ENCODE measurements at regions not wholly inside any gene's neighbourhood (a gene's known extent, or its start where the extent isn't known, plus 50 kb on each side); places are given as distances from the start of the nearest gene placed in this dataset.

DNA sequence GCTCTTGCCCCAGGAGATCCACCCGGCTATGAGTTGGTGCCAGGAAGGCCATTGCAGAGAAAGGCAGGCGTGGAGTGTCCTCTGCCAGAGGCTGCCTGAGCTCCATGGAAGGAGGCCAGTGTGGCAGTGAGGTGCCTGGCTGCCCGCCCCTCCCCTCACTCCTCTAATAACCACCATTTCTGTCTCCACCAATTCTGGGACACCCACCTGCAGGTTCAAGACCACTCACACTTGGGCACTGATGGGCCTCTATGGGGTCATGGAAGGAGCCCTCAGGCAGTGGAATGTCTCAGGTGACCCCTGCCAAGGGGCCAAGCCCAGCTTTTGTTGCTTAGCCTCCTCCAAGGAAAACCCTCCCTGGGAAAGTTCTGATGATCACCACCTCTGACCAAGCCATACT is 731.6 kb downstream of the MATN1 start:
- DNase-seq (ENCODE audit: low read depth in 2 of 2, low spot score in 1 of 2), result no peak

DNA sequence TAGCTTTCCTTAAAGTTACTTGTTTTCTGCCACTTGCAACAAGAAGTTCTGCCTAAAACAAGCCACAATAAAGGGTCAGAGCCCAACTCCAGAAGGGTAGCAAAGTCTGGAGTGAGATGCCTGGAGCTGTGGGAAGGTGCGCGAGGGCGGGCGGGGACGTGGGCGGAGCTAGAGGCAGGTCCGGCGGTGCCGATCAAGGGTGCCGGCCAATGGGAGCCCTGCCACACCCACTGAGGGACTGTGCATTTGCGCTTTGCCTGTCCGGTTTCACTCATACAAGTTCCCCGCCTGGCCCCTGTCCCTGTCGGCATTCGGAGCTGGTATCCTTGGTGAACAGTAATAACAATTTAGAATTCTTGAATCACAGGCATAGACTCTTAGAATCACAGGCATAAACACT is 732.4 kb downstream of the MATN1 start:
- DNase-seq (ENCODE audit: low read depth in 2 of 2, low spot score in 1 of 2), result no peak

DNA sequence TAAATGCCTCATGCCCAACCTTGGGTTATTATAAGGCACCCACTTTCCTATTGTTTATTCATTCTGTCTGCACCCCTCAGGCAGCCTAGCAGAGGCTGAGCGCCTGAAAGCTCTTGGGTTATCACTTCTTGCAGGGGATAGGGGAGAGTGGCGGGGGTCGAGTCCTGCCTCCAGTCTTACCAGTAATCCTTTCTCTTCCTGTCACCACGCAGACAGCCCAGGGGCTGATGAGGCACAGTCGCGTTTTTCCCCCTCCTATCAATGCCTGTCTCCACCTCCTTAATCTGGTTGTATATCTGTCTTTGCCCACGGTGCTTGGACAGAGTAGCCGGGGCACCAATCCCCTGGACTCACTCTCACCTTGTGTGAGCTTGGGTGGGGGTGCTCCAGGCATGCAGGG is 733.1 kb downstream of the MATN1 start:
- DNase-seq (ENCODE audit: low read depth in 2 of 2, low spot score in 1 of 2), result no peak

DNA sequence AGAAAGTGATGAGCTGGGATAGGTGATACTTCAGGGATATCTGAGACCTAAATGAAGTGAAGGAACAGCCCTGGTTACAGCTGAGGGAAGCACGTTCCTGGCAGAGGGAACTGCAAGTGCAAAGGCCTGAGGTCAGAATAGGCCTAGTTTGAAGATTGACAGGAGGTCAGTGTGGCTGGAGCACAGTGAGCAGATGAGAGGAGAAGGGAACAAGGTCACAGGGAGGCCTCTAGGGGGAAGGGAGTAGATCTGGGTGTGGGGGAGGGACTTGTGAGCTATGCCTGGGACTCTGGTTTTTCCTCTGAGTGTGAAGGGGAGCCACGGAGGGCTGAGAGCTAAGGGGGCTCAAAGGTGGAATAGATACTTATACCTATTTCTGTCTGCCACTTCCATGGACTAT is 736.4 kb downstream of the MATN1 start:
- DNase-seq (ENCODE audit: low read depth in 2 of 2, low spot score in 1 of 2), result no peak

DNA sequence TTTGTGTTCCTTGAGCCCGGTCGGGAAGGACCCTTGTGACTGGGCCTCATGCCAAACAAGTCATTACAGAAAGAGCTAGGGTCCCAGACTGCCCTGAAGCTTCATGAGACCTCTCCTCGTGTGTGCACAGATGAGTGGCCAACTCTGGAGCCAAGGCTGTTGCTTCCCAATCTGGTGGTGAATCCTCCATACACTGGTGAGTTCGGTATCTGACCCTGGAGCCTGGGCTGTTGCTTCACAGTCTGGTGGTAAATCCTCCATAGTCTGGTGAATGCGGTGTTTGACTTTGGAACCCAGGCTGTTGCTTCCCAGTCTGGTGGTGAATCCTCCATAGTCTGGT is 737.8 kb downstream of the MATN1 start:
- DNase-seq (ENCODE audit: low read depth in 2 of 2, low spot score in 1 of 2), result no peak

DNA sequence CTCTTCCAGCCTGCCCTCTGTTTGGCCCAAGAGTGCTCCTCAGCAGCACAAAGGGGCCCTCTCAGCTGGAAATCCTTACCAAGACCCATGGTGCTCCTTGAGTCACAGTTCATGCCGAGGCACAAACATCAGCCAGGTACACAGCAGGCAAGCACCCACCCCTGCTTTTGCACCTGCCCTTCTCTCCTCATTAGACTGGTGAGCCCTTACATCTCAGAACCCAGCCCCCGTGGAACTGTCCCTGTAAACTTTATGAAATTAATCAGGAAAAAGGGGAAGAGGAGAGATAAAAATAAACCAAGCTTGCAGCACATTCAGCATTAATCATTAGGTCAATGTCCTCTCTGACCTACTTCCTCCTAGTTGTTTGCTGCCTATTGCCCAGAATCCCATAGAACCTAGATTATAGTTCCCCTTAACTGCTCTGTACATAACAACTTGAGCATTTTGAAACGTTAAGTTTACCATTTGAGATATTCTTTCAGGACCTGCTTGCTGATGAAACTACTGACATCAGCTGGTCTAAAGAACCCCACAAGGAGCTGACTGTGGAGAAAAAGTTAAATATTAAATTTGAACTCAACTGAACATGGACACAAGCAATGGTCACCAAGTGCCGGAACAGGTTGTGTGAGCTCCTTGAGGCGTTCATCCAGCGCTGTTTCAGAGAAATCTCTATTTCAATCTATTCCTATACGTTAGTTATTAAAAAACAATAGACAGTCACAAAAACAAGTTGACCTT is 738.4 kb downstream of the MATN1 start:
- DNase-seq (ENCODE audit: low read depth in 2 of 2, low spot score in 1 of 2), result no peak

DNA sequence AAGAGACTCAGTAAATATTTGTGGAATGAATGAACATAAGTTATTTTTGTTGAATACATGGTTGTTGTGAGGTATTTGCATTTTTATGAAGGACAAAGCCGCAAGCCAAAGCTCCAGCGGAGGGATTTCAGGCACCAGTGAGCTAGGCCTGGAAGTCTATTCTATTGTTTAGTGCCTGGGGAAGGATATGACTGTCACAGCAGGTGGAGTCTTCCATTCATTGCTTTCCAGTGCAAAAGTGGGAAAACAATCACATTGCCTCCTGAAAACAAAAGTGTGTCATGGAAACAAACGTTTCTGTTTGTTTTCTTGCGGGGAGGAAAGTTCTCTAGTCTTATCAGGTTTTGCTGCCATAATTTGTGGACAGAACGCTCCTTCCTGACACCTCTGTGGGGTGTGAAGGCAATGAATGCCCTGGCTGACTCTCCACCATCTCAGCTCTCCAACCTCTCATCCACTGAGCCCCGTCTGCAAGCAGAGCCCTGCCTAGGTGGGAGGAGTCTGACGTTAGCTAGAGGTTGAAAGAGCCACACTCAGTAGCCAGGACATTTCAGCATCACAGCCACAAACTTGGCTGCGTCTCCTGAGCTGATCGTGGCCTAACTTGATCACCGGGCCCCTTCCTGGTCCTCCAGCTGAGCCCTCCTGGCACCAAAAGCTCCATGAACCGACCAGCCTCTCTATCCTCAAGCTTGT is 739.1 kb downstream of the MATN1 start:
- no peak for DNase-seq (ENCODE audit: low read depth in 2 of 2, low spot score in 1 of 2)

DNA sequence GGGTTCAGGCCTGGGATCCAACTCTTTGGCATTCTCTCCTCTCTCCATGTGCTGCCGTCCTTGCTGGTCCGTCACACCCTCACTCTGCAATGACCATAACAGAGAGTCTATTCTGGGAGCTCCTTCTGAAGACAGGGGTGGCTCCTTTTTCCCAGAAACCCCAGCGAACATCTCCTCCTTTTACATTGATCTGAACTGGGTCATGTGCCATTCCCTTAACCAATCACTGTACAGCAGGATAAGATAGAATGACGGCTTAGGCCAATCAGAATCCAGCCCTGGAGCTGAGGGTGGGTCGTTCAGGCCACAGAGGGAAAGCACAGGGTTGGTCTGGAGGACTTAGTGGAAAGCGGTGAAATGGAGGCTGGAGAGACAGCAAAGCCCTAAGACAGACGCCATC is 740.1 kb downstream of the MATN1 start:
- DNase-seq (ENCODE audit: low read depth in 2 of 2, low spot score in 1 of 2), result no peak

DNA sequence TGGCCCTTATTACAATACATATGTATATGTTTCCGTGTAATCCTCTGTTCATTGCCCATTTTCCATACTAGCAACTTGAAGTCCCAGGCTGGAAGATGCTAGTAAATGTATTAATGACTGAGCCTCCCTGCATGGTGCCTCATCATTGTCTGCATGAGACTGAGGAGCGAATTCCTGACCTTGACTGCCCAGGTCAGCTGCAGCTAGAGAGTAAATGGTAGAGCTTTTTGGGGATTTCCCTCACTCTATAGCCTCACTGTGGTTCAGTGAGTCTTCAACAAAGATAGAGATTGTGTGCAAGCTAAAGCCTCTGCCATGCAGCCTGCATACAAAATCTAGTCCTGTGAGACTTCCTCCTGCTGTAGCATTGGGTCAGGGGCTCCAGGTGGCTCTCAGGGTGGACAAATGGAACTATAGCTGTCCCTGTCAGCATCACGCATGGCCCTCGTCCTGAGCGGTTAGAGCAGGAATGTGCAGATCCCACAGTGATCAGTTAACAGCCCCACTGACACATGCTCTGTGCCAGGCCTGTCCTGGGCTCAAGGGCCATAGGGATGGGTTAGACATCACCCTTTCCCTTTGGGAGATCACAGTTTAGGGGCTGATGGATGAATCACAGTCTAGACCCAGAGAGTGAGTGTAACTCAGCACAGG is 741.7 kb downstream of the MATN1 start:
- no peak for DNase-seq (ENCODE audit: low read depth in 2 of 2, low spot score in 1 of 2)

DNA sequence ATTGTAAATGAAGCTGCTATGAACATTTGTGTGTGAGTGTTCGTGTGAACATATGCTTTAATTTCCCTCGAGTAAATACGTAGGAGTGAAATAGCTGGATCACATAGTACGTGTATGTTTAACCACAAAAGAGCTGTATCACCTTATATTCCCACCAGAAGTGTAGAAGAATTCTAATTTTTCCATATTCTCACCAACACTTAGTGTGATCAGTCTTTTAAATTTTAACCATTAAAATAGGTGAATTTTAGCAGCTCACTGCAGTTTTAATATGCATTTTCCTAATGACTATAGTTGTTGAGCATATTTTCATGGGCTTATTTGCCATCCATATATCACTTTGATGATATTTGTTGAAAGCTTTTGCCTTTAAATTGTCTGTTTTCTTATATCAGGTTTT is 741.2 kb downstream of the PTPRU start:
- DNase-seq (ENCODE audit: low read depth in 2 of 2, low spot score in 1 of 2), result no peak

DNA sequence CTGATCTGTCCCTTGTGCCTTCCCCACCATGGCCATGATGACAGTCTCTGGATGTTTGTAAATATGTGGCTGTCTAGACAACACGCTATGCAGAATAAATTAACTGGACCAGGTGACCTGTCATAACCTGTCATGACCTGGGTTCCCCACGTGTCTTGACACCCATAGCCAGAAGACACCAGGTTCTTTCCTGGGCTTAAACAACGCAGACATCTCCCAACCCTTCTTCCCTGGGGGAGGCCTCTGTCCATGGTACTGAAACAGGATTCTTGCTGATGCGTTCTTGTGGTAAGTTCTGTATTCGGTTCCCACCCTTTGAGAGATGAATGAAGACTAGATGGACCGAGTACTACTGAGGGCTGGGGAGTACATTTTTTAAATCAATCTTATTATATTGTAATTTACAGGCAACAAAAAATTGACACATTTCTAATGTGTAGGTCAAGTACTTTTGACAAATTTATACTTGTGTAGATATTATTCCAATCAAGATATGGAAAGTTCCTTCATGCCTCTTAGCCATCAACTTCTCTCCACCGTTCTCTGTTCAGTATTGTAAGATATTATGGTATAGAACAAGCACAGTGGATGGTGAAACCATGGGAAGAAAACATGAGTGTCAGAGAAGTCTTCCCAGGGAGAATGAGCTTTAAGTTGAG is 738.8 kb downstream of the PTPRU start:
- DNase-seq (ENCODE audit: low read depth in 2 of 2, low spot score in 1 of 2), result no peak

DNA sequence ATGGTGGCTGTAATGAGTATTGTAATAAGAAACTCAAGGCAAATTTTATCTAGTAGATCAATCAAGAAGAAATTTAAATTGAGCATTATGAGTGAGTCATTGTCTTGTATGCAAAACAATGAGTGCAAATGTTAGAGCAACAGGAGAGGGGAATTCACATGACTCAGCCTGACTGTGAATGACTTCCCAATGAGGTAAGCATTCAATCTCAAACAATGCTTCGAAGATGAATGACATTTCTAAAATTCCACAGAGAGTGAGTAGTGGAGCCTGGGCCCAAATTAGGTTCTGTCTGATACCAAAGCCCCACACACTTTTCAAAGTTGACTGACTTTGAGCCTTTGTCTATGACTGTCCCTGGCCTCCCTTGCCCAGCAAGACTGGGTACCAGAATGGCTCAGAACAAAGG is 738.0 kb downstream of the PTPRU start:
- no peak for DNase-seq (ENCODE audit: low read depth in 2 of 2, low spot score in 1 of 2)

DNA sequence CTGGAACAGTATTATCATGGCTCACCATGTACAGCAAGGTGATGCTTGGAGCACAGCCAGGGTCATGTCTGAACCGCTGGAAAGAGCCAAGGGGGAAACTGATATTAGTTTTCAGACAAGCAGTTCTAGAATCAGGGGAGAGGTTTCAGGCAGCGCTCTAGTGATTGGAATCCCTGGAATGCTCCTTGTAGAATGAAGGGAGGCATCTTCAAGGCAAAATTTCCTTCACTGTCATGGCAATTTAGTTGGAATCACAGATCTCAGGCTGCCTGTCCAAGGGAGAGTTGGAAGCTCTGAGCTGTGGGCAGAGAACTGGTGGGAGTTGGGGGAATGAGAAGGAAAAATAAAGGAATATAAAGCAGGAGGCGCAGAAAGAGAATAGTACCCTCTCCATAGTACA is 737.1 kb downstream of the PTPRU start:
- DNase-seq (ENCODE audit: low read depth in 2 of 2, low spot score in 1 of 2), result no peak

DNA sequence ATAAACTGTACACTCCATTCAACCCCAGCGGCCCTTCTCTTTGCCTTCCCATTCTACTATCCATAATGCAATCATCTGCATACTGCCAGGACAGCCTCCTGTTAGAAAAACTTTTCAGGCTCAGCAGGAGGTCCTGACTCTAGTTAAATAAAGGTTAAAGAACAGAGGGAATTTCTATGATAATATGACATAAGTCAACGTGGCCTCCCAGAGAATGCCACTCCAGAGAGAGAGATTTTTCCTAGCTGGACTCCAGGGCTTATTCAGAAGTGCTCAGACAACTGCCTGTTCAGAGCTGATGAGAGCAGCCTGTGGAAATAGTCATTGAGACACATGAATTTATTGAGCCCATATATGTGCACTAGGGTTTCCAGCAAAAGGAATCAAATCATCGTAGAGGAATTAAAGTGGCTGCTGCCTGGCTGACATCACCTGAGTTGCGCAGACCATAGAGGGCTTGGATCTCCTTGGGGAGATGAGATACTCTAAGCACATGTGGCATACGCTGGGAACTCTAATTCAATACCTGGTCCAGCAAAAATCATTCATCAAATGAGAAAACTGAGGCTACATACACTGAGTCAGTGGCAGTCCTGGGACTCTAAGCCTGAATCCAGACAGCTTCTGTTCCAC is 736.2 kb downstream of the PTPRU start:
- no peak for DNase-seq (ENCODE audit: low read depth in 2 of 2, low spot score in 1 of 2)

DNA sequence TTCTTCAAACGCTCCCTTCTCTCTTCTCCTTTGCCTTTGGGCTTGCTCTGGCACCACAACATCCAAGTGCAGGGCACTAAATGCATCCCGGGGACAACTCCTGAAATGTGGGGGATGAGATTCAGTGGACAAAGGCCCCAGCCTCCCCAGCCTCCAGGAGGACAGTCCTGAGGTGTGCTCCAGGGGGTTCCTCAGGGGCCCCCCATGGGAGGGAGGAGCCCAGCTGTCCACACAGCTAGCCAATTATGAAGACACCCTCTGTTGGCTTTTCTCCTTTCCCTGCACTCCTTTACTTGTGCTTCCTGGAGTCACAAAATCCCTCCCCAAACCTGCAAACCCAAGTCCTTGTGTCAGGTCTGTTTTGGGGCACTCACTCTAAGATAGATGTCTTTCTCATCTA is 735.4 kb downstream of the PTPRU start:
- no peak for DNase-seq (ENCODE audit: low read depth in 2 of 2, low spot score in 1 of 2)

DNA sequence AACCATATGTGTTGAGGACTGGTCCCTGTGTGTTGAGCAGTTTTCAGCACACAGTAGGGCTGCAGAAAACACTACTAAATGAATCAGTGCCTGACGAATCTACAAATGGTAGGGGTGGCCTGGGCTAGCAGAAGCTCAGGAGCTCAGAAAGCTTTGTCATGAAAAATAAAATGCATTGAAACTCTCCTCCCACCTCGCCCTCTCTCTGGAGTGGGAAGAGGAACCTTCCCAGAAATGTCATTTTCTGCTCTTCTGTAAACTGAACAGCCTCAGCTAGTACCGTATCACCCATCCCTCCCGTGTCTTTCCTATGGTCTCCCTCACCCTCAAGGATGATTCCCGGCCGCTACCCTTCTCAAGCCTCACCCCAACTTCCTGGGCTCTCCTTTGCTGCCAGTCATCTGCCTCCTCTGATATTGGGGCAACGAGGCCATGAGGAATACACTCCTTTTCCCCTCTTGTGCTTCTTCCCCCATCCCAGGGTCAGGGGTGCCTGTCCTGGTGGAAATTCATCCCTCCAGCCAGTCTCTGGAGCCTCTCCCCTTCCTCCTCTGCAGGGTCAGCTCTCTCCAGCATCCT is 734.5 kb downstream of the PTPRU start:
- DNase-seq (ENCODE audit: low read depth in 2 of 2, low spot score in 1 of 2), result no peak

DNA sequence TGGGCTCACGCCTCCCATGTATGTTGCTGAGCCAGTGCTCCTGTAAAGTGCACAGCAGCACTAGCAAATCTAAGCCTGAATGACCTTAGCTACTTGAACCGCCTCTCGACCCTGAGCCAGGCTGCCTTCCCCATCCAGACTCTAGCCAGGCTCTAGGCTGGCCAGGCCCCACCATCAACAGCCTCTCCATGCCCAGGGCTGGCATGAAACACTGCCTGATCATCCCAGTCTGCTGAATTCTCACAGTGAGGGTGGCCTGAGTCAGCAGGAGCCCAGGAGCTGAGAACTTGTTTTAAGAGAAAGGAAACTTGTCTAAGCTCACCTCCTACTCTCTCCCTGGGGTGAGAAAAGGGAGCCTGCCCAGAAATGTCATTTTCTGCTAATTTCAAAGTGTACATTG is 733.3 kb downstream of the PTPRU start:
- DNase-seq (ENCODE audit: low read depth in 2 of 2, low spot score in 1 of 2), result no peak

DNA sequence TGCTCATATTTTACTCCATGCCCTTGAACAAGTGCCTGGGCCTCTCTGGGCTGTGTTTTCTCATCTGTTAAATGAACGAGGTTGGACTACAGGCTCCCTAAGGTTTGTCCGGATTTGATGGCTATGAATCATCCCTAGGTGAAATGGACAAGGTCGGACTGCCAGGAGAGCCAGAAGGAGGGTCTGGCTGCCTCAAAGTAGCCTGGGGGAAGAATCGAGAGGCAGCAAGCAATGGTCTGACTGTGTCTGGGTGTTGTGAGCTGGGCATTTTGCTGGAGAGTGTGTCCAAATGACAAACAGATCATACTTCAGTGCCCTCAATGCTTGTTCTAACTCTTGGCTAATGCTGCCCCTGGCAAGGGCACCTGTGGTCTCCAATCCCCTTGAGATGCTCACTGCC is 730.9 kb downstream of the PTPRU start:
- DNase-seq (ENCODE audit: low read depth in 2 of 2, low spot score in 1 of 2), result no peak

DNA sequence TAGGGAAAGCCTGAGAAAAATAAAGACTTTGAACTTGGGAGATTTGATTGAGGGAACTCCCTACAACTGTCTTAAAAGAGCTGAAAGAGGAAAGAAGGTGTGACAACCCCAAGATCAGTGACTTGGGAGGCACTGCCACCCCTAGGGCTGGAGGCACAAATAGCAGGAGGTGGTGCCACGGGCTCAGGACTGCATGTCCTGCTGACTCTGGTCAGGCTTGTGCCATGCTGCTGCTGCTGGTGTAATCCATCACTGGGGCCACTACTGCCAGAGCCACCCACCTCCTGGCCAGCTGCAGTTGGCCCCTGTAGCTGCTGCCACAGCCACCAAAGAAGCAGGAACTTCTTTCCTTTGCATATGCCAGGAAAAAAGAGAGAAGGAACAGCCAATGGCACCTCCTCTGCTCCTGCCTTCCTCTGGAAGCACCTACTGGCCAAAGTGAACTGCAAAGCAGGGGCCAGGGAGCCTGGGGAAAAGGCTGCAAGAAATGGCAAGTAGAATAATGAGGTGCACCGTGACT is 730.3 kb downstream of the PTPRU start:
- DNase-seq (ENCODE audit: low read depth in 2 of 2, low spot score in 1 of 2), result no peak

DNA sequence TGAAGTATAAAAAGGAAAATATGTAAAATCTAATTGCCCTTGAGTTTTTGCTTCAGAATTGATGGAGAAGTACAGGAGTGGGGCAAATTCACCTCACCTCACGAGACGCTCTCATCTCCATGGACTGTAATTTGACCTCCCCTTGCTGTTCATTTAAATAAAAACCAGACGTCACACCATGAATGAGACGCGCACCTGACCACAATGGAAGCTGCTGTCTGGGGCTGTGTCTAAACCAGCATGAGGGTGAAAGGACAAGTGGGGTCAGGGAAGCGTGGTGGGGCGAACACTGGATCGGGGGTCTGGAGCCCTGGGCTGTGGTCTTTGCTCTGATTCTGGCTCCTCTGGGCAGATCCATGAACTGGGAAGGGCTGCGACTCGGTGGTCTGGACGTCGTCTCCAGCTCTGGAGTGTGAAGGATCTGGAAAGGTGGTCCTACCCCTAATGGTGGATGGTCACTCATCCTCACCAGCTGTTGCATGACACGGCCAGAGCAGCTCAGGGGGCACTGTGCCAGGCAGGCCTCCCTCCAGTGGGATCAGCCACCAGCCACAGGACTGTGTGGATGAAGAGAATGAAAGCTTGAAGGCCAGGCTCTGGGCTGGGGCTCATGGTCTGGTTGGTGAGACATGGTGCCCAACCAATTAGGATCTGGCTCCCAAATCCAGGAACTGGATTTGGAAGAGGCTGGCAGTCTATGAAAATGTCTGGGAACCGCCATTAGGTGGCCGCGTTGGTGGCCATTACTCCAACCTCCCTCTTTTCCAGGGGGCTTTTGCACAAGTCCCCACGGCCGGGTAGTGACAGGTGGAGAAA is 728.6 kb downstream of the PTPRU start:
- no peak for DNase-seq (ENCODE audit: low read depth in 2 of 2, low spot score in 1 of 2)

Measured in stimulated activated CD8-positive, alpha-beta memory T cell treated with anti-CD3 and anti-CD28 coated beads, Interleukin-4, amount 100 ng/mL, for 1 hour (primary cell).